ENCODE measurements at regions not wholly inside any gene's neighbourhood (a gene's known extent, or its start where the extent isn't known, plus 50 kb on each side); places are given as distances from the start of the nearest gene placed in this dataset.

- Histone ChIP-seq H3K56ac (ENCODE audit: extremely low read depth, insufficient read depth, low read length) (no peak overlapping the region), H2AFZ (replicated peaks; ENCODE audit: low read length, poor library complexity) (no peak overlapping the region), H3K79me1 (ENCODE audit: low read depth in 1 of 2, low read length in 2 of 2) (no peaks in the 10 kb centered on the region), H3K9me1 (ENCODE audit: insufficient read depth, low read length) (no peaks in the 10 kb centered on the region), H2BK5ac (ENCODE audit: low read depth, low read length, poor library complexity, severe bottlenecking) (no peak overlapping the region), H4K20me1 (ENCODE audit: insufficient read depth, low read length) (no peaks in the 10 kb centered on the region), H3K18ac (ENCODE audit: low read depth, low read length) (no peak overlapping the region), H3K27ac (ENCODE audit: insufficient read depth, low read length) (no peak overlapping the region), H3K9ac (ENCODE audit: low read depth, low read length) (no peak overlapping the region), H4K5ac (ENCODE audit: low read depth, low read length) (no peak overlapping the region), H4K8ac (ENCODE audit: low read depth in 2 of 2, low read length in 2 of 2) (no peak overlapping the region), H4K91ac (ENCODE audit: insufficient read depth, low read depth, low read length) (no peak overlapping the region), H3K14ac (replicated peaks; ENCODE audit: low read depth, low read length) (no peak overlapping the region), H3K4me2 (ENCODE audit: low read depth, low read length) (no peak overlapping the region), H2AK5ac (ENCODE audit: low read depth, low read length) (no peak overlapping the region), H2AK9ac (replicated peaks; ENCODE audit: low read depth, low read length, poor library complexity) (no peak overlapping the region), H3K27me3 (ENCODE audit: control insufficient read depth, insufficient read depth, low read length) (no peaks in the 10 kb centered on the region), H3K36me3 (ENCODE audit: control insufficient read depth, insufficient read depth, low read length) (no peaks in the 10 kb centered on the region), H3K4me3 (ENCODE audit: insufficient read depth, low read depth, low read length) (no peak overlapping the region), H2BK20ac (ENCODE audit: low read depth, low read length) (no peak overlapping the region), H2BK120ac (ENCODE audit: low read depth, low read length) (no peak overlapping the region), H3K4ac (ENCODE audit: low read depth, low read length) (no peak overlapping the region), H3K23ac (ENCODE audit: low read depth, low read length) (no peak overlapping the region), H3K9me3 (ENCODE audit: control insufficient read depth, insufficient read depth, low read length) (peaks cover 6% of the 10 kb centered on the region), H2BK15ac (ENCODE audit: low read depth, low read length) (no peak overlapping the region), H3K4me1 (ENCODE audit: control insufficient read depth, insufficient read depth, low read length) (no peaks in the 10 kb centered on the region)
- CTCF ChIA-PET: no interaction called here
- no peak for TF ChIP-seq RFX5 (IDR thresholded peaks at IDR 0.05; ENCODE audit: low read depth, low read length)
- no peak for TF ChIP-seq CTCF (conservative IDR thresholded peaks at IDR 0.05; ENCODE audit: low read depth, low read length)
- no peak for TF ChIP-seq RAD21 (IDR thresholded peaks at IDR 0.05; ENCODE audit: low read length)
- TF ChIP-seq RCOR1 (IDR thresholded peaks at IDR 0.05; ENCODE audit: insufficient replicate concordance, low read length): no peak
- TF ChIP-seq FOS (IDR thresholded peaks at IDR 0.05; ENCODE audit: low read depth, low read length): no peak
- no peak for TF ChIP-seq CEBPB (IDR thresholded peaks at IDR 0.05; ENCODE audit: low read depth, low read length)
- TF ChIP-seq USF2 (IDR thresholded peaks at IDR 0.05; ENCODE audit: low read depth, low read length): no peak
- TF ChIP-seq MXI1 (IDR thresholded peaks at IDR 0.05; ENCODE audit: borderline replicate concordance, low read depth, low read length): no peak
- TF ChIP-seq MAZ (IDR thresholded peaks at IDR 0.05; ENCODE audit: borderline replicate concordance, low read depth, low read length): no peak
- no peak for TF ChIP-seq MAFK (IDR thresholded peaks at IDR 0.05; ENCODE audit: low read depth, low read length)
- TF ChIP-seq NFE2L2 (IDR thresholded peaks at IDR 0.05; ENCODE audit: low read depth, low read length): no peak
- TF ChIP-seq ELK1 (IDR thresholded peaks at IDR 0.05; ENCODE audit: borderline replicate concordance, low read depth, low read length): no peak
- no peak for TF ChIP-seq POLR2A (IDR thresholded peaks at IDR 0.05; ENCODE audit: low read depth, low read length)
- TF ChIP-seq CHD1 (IDR thresholded peaks at IDR 0.05; ENCODE audit: low read depth, low read length): no peak
- TF ChIP-seq SMC3 (IDR thresholded peaks at IDR 0.05; ENCODE audit: low read depth, low read length): no peak
- DNase-seq (no peak), ATAC-seq (ENCODE audit: low read depth) (no peak)
- no TSS peak for BruUV-seq (replicated peaks)
- 80% methylated on average over 1 of the region's 7 CpGs; no CpG with 5 or more reads in 1 of the 2 experiments for WGBS, 2 experiments (ENCODE audit: extremely low coverage in 2 of 2, insufficient read length in 1 of 2)
- in situ Hi-C loops (cut with MboI; ENCODE audit: low sequenced_read_pairs) (no loop called here), intact Hi-C loops (cut with micrococcal nuclease) (no loop called here), dilution Hi-C loops (cut with HindIII; ENCODE audit: low sequenced_read_pairs, unreplicated experiment) (no loop called here)
- POLR2A ChIA-PET (ENCODE audit: unreplicated experiment): no interaction called here
Measured at GRCh38 chr14:25929881-25930615, 667.8 kb downstream of the NOVA1 start.
